RCC 7860 (cell line): ENCODE measurements at regions not wholly inside any gene's neighbourhood (a gene's known extent, or its start where the extent isn't known, plus 50 kb on each side); places are given as distances from the start of the nearest gene placed in this dataset.

Experiments
- DNase-seq: peaks from one replicate; pipeline ENCODE4 v3.0.0-alpha.2; 2015; ENCODE audit warnings: low spot score
- FAIRE-seq: peaks from 2 replicates; lab custom pipeline; 2012; peaks lifted over from hg19 to GRCh38; lab: Jason Lieb, UNC

GRCh38 chr1:219805191-219805590, 123.2 kb downstream of the SLC30A10 start:
- FAIRE-seq = no peak
- no peak for DNase-seq

- DNase-seq (no peak), FAIRE-seq (no peak)
Observed at GRCh38 chr1:219801156-219801820, 127.1 kb downstream of the SLC30A10 start.

GRCh38 chr1:219798283-219799030, 129.9 kb downstream of the SLC30A10 start:
- peak; percentile 37 for DNase-seq
- peak; percentile 54 for FAIRE-seq

- DNase-seq (no peak), FAIRE-seq (no peak)
Observed at GRCh38 chr1:219797683-219798082, 130.7 kb downstream of the SLC30A10 start.

GRCh38 chr1:219797009-219797408, 131.3 kb downstream of the SLC30A10 start:
- no peak for DNase-seq

GRCh38 chr1:219795363-219795917, 132.9 kb downstream of the SLC30A10 start:
- no peak for FAIRE-seq
- no peak for DNase-seq

More at GRCh38 chr1:219797009-219797408, 131.3 kb downstream of the SLC30A10 start:
- no peak for FAIRE-seq

- DNase-seq (no peak), FAIRE-seq (no peak)
Observed at GRCh38 chr1:219794085-219794743, 134.1 kb downstream of the SLC30A10 start.

- FAIRE-seq (no peak), DNase-seq (no peak)
Observed at GRCh38 chr1:219792337-219793021, 135.9 kb downstream of the SLC30A10 start.

GRCh38 chr1:219791766-219792165, 136.6 kb downstream of the SLC30A10 start:
- no peak for FAIRE-seq
- no peak for DNase-seq

GRCh38 chr1:219790834-219791615, 137.3 kb downstream of the SLC30A10 start:
- FAIRE-seq (no peak), DNase-seq (no peak)

- FAIRE-seq (no peak), DNase-seq (no peak)
Observed at GRCh38 chr1:219788700-219789099, 139.7 kb downstream of the SLC30A10 start.

- FAIRE-seq = no peak
- DNase-seq = no peak
Observed at GRCh38 chr1:219788091-219788490, 140.3 kb downstream of the SLC30A10 start.

- FAIRE-seq (no peak), DNase-seq (no peak)
Observed at GRCh38 chr1:219784660-219785381, 143.5 kb downstream of the SLC30A10 start.

- no peak for FAIRE-seq
Observed at GRCh38 chr1:219783605-219784235, 144.6 kb downstream of the SLC30A10 start.

GRCh38 chr1:219782929-219783328, 145.4 kb downstream of the SLC30A10 start:
- FAIRE-seq (no peak), DNase-seq (no peak)

More at GRCh38 chr1:219783605-219784235, 144.6 kb downstream of the SLC30A10 start:
- DNase-seq = no peak

GRCh38 chr1:219782311-219782710, 146.0 kb downstream of the SLC30A10 start:
- FAIRE-seq = no peak
- DNase-seq = no peak

- FAIRE-seq (no peak), DNase-seq (no peak)
Observed at GRCh38 chr1:219781491-219781890, 146.9 kb downstream of the SLC30A10 start.

GRCh38 chr1:219778793-219779369, 149.5 kb downstream of the SLC30A10 start:
- FAIRE-seq (no peak), DNase-seq (no peak)

GRCh38 chr1:219778110-219778509, 150.2 kb downstream of the SLC30A10 start:
- DNase-seq (no peak), FAIRE-seq (no peak)
